Astrocyte of the cerebellum (primary cell): ENCODE measurements at regions not wholly inside any gene's neighbourhood (a gene's known extent, or its start where the extent isn't known, plus 50 kb on each side); places are given as distances from the start of the nearest gene placed in this dataset.
"Not testable (repeated sequence)": the region's sequence is repeated elsewhere in the genome, so short reads cannot be mapped to it uniquely, and the experiment has no call there.

Experiments used
- DNase-seq: peaks from one replicate; pipeline ENCODE4 v3.0.0-alpha.2; 2011; ENCODE audit warnings: low read depth
- H3K4me3 ChIP-seq: 2 replicates; pipeline ENCODE4 v1.5.1; 2011; ENCODE audit warnings: mild to moderate bottlenecking, low read depth, low read length, moderate library complexity
- CTCF ChIP-seq: IDR thresholded peaks from 2 replicates; pipeline ENCODE4 v1.5.1; 2012; ENCODE audit warnings: low read length, low read depth, moderate library complexity, mild to moderate bottlenecking; ENCODE audit errors: missing control alignments
- in situ Hi-C: cut with HindIII; loops from 2 replicates; pipeline ENCODE4 v1.10.0; 2017; ENCODE audit warnings: low sequenced_read_pairs

GRCh38 chr13:104632736-104633135 is 1566.5 kb upstream of the SLC10A2 start:
- DNase-seq, result no peak
- TF ChIP-seq CTCF, result no peak
- no peak overlapping the region for H3K4me3 ChIP-seq
- in situ Hi-C loops, result no loop called here

GRCh38 chr13:104625201-104625600 is 1559.0 kb upstream of the SLC10A2 start:
- no peak overlapping the region for H3K4me3 ChIP-seq
- in situ Hi-C loops, result no loop called here
- TF ChIP-seq CTCF, result no peak
- no peak for DNase-seq

GRCh38 chr13:104616990-104617389 is 1550.8 kb upstream of the SLC10A2 start:
- DNase-seq, result no peak
- no peak for TF ChIP-seq CTCF
- H3K4me3 ChIP-seq, result no peak overlapping the region
- in situ Hi-C loops, result no loop called here

- TF ChIP-seq CTCF, result no peak
- no peak for DNase-seq
- in situ Hi-C loops, result no loop called here
- no peak overlapping the region for H3K4me3 ChIP-seq
Measured at GRCh38 chr13:104614361-104615145, 1548.3 kb upstream of the SLC10A2 start.

- DNase-seq, result no peak
- in situ Hi-C loops, result no loop called here
- H3K4me3 ChIP-seq, result no peak overlapping the region
- TF ChIP-seq CTCF, result no peak
Measured at GRCh38 chr13:104608331-104608730, 1542.1 kb upstream of the SLC10A2 start.

- DNase-seq, in situ Hi-C loops, H3K4me3 ChIP-seq: not testable (repeated sequence)
Measured at GRCh38 chr13:104605435-104605834, 1539.2 kb upstream of the SLC10A2 start.

- in situ Hi-C loops, result no loop called here
- no peak overlapping the region for H3K4me3 ChIP-seq
- TF ChIP-seq CTCF, result no peak
- DNase-seq, result no peak
Measured at GRCh38 chr13:104597546-104598180, 1531.4 kb upstream of the SLC10A2 start.
